HG03066 (cell line): ENCODE measurements at regions not wholly inside any gene's neighbourhood (a gene's known extent, or its start where the extent isn't known, plus 50 kb on each side); places are given as distances from the start of the nearest gene placed in this dataset.

Experiments used
- ATAC-seq: cut with Tn5 transposase; IDR thresholded peaks from one replicate; pipeline ENCODE4 v1.9.1; 2021; ENCODE audit warnings: low read depth; ENCODE audit not compliant: unreplicated experiment

DNA sequence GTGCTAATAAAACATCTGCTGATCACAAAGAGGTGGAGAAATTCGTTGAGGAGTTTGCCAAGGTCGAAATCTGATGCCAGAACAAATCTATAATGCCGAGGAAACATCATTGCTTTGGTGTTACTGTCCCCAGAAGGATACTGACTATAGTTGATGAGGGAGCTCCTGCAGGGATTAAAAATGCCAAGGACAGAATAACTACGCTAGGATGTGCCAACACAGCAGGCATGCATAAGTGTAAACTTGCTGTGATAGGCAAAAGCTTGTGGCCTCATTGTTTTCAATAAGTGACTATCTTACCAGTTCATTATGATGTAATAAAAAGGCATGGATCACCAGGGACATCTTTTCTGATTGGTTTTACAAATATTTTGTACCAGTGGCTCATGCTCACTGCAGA, 66.8 kb upstream of the ADCY2 start:
- no peak for ATAC-seq

DNA sequence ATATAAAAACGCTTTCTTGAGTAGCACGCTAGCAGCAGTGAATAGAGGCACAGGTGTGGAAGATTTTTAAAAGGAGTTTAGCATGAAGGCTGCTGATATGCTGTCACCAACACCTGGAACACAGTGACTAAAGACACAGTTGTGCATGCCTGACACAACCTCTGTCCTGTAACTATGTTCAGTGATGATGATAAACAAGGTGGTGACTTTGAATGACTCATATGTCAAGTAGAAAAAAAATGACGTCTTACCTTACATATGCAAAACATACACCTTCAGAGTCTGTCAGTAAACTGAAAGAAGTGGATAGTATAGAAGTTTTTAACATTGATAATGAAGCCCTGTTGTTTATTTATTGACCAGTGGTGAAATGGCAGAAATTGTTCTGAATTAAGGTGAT, 66.2 kb upstream of the ADCY2 start:
- no peak for ATAC-seq

DNA sequence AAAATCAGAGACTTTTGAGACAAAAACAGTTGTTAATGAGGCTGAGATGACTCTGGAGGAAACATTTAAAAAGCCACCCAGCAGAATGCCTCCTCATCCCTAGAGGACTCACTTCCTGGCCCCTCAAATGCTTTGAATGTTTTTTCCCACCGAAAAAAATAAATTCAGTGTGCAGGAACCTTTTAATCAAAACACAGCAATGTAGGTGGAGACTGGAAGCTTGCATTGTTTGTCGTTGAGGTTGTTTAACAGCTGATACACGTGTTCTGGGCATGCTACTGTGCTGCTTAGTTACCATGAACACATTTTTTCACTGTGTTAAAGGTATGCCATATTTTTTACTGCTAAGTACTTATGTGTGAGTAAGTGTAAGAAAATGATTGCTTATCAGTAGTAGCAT, 65.7 kb upstream of the ADCY2 start:
- no peak for ATAC-seq

DNA sequence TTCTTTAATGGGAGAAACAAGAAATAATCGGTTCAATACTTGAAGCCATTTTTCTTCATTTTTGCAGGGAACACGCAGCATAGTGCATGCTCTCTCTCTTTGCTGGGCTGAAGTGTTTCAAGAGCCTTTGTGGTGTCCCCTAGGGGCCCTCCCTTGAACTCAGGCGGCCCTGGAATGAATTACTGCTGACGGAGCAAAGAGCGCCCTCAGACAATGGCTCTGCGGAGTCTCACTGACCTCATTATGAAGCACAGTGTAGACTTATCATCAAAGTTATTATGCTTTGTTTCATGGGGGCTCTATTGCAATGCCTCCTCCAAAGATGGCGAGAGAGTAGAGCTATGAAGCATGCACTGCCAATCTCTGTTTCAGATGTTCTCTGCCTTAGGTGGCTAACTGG, 64.8 kb upstream of the ADCY2 start:
- no peak for ATAC-seq
